KOPT-K1 (cell line): ENCODE measurements at regions not wholly inside any gene's neighbourhood (a gene's known extent, or its start where the extent isn't known, plus 50 kb on each side); places are given as distances from the start of the nearest gene placed in this dataset.
"Not testable (repeated sequence)": the region's sequence is repeated elsewhere in the genome, so short reads cannot be mapped to it uniquely, and the experiment has no call there.

ENCODE experiments used
- H3K27ac ChIP-seq: fragments of 200-600 bp; sonication (generic); 2 replicates; pipeline ENCODE4 v1.5.1; 2016; ENCODE audit warnings: antibody characterized with exemption, mild to moderate bottlenecking, low read depth, low read length; ENCODE audit not compliant: poor library complexity, severe bottlenecking
- H3K36me3 ChIP-seq: fragments of 200-600 bp; sonication (generic); 2 replicates; pipeline ENCODE4 v1.5.1; 2017; ENCODE audit warnings: antibody characterized with exemption, mild to moderate bottlenecking, low read length, moderate library complexity; ENCODE audit not compliant: insufficient read depth
- H3K9me3 ChIP-seq: fragments of 200-600 bp; sonication (generic); 2 replicates; pipeline ENCODE4 v1.5.1; 2017; ENCODE audit warnings: antibody characterized with exemption, low read length, mild to moderate bottlenecking; ENCODE audit not compliant: insufficient read depth, poor library complexity, severe bottlenecking

DNA sequence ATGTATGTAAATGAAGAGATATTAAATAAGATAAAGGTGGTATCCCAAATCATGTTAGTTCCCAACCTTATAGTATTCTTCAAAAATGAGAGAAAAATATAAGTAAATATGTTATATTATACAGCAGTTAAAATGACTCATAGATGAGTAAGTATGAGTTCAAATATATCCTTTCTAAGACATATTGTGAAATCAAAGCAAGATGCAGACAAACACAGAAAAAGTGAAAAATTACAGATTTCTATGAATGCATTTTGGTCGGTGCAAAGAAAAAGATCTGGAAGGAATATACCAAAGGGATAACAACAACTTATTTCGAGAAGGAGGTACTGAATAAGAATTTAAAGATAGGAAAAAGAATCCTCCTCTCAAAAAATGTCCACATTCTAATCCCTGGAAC, 181.2 kb upstream of the TTC14 start:
- no peaks in the 10 kb centered on the region for H3K36me3 ChIP-seq
- H3K27ac ChIP-seq, result no peak overlapping the region
- no peaks in the 10 kb centered on the region for H3K9me3 ChIP-seq

DNA sequence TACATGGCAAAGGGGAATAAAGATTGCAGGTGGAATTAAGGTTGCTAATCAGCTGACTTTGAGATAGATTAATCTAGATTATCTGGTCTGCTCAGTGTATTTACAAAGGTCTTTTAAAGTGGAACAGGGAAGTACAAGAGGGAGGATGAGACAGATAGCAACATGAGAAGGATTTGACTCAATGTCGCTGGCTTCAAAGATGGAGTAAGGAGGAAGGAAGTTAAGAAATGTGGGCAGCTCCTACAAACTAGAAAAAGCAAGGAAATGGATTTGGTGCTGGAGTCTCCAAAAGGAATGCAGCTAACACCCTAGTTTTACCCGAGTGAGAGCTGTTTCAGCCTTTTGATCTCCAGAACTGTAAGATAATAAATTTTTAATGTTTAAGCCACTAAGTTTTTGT, 180.7 kb upstream of the TTC14 start:
- no peaks in the 10 kb centered on the region for H3K9me3 ChIP-seq
- no peaks in the 10 kb centered on the region for H3K36me3 ChIP-seq
- H3K27ac ChIP-seq, result no peak overlapping the region

DNA sequence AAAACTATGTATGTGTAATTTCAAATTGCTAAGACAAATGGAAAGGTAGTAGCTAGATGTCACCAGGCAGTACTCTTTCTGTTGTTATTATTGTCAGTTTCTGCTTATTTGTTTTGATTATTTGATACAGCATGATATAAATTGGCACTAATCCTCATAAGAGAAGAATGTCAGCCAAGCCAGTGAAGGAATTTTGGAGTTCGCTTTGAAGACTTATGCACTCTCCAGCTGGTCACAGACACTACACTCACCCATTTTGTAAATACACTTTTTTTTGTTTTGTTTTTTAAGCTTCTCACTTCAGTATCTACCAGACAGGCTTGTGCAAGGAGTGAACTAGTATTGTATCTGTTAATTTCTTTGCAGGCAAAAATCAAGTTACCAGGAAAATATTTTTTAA, 180.2 kb upstream of the TTC14 start:
- no peak overlapping the region for H3K27ac ChIP-seq
- no peaks in the 10 kb centered on the region for H3K9me3 ChIP-seq
- H3K36me3 ChIP-seq, result no peaks in the 10 kb centered on the region

DNA sequence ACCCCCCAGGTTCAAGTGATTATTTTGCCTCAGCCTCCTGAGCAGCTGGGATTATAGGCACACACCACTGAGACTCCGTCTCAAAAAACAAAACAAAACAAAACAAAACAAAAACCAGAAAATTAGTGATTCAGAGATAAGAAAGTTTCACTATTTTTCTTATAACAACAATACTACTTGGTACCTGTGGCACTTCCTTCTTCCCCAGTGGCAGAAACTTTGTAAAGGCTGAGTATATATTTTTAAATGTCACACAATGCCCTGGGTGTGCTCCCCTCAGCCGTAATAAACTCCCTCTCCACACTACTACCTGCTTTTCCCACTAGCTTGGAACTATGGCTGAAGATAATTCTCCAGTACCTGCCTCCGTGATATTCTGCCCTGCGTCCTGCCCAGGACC, 177.7 kb upstream of the TTC14 start:
- H3K27ac ChIP-seq, H3K9me3 ChIP-seq, H3K36me3 ChIP-seq: not testable (repeated sequence)

DNA sequence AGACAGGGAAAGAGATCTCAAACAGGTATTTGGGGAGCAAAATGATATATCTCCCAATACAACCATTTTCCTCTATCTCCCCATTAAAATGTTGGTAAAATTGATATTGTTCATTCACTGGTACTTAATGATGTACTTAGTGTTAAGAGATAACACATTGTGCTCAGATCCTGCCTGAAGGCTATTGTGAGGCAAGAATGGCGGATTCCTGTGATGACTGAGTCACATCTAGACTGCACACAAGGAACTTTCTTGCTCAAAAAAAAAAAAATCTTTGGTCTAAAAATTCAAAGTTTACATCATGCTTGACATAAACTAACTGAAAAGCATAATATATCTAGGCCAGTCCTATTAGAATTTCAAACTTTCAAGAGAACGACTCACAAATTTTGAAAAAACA, 171.1 kb upstream of the TTC14 start:
- no peaks in the 10 kb centered on the region for H3K36me3 ChIP-seq
- no peak overlapping the region for H3K27ac ChIP-seq
- no peaks in the 10 kb centered on the region for H3K9me3 ChIP-seq

DNA sequence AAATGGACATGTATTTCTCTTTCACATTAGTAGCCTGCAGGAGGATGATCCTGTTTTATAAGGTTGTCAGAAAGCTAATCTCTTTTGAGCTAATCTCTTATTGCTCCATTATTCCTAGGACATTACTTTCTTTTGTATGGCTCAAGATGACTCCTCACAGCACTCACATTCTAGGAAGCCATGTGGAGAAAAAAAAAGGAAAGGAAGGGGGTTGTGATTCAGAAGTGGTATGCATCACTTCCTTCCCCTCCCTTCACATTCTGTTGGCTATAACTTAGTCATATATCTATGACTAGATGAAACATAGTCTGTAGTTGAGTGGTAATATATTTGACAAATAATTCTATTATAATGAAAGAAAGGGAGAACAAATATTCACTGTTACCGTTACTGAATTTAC, 168.8 kb upstream of the TTC14 start:
- no peaks in the 10 kb centered on the region for H3K9me3 ChIP-seq
- H3K27ac ChIP-seq, result no peak overlapping the region
- no peaks in the 10 kb centered on the region for H3K36me3 ChIP-seq

DNA sequence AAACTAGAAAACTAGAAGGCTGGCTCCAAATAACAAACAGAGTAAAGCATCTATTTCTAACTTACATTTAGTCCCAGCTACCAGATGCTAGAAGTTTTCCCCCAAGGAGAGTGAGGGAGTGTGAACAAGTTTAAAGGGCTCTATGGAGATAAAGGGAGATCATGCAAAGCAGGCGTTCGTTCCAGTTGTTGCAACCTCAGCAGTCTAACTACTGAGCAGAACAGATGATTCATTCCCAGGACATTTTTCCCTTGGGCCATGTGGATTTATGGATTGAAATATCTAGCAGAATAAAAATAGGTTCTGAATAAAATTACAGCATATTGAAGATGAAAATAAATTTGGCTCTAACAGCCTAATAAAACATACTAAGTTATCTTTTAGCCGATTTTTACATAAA, 154.8 kb upstream of the TTC14 start:
- no peaks in the 10 kb centered on the region for H3K36me3 ChIP-seq
- H3K27ac ChIP-seq, result no peak overlapping the region
- no peaks in the 10 kb centered on the region for H3K9me3 ChIP-seq

DNA sequence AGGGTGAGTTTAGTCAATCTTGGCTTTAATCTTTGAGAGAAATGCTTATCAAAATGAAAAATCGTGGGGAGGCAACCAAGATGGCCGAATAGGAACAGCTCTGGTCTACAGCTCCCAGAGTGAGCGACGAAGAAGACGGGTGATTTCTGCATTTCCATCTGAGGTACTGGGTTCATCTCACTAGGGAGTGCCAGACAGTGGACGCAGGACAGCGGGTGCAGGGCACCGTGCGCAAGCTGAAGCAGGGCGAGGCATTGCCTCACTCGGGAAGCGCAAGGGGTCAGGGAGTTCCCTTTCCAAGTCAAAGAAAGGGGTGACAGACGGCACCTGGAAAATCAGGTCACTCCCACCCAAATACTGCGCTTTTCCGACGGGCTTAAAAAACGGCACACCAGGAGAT, 153.6 kb upstream of the TTC14 start:
- not testable (repeated sequence) for H3K36me3 ChIP-seq, H3K27ac ChIP-seq, H3K9me3 ChIP-seq

DNA sequence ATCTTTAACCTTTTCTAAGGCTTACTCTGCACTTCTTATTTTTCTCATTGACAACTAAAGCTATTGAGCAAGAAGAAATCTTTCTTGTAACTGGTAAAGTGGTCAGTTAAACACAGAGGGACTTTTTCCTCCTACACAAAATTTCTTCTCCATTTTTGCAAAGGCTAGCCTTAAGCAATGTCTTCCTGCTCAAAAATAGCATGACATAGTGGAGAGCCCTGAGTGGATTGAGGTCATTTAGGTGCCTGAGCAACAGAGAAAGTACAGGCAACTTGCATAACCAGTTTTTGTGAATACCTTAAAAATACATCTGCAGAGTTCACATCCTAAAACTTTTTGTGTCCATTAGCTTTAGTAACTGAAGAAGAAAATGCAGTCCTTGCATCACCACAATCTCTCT, 144.7 kb upstream of the TTC14 start:
- no peak overlapping the region for H3K27ac ChIP-seq

DNA sequence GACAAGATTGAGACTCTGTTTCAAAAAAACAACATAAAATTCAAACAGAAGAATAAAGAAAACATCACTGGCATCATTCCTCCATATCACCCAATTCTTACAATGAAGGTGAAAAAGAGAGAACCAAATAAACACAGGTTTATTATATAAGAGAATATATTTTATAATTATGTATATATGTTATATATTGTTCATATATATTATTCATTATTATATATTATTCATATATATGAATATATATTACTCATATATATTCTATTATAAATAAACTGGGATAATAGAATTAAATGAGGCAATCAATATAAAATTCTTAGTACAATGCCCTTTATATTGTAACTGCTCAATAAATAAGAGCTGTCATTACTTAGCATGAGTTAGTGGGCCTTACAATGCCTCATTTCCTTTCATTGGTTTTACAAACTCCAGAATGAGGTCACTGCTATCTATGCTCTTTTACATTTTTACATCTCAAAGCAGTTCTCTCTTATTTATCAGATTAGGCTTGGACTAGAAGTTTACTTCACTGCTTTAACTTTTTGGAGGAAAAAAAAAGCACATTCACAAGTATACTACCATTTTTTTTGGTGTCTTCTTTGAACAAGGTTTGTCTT, 135.5 kb upstream of the TTC14 start:
- no peak overlapping the region for H3K27ac ChIP-seq
- H3K36me3 ChIP-seq, result no peaks in the 10 kb centered on the region
- no peaks in the 10 kb centered on the region for H3K9me3 ChIP-seq

More for the DNA sequence above, 144.7 kb upstream of the TTC14 start:
- Histone ChIP-seq H3K36me3 (no peaks in the 10 kb centered on the region), H3K9me3 (no peaks in the 10 kb centered on the region)

DNA sequence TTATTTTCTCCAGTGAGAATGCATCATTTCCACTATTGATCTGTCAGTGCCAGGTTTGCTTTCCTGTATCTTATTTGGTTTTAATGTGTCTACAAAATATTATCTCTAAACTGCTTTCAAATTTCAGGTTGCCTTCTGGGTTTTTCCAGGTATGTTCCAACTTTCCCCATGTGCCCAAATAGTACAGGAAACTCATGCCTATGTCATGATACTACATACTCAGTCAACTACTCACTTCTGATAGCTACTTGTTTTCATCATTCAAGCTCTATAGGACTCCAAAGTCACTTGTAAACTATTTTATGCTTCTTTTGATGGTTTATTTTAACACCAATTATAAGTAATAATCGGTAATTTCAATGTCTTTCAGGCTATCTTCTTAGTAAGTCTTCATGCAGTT, 134.8 kb upstream of the TTC14 start:
- H3K36me3 ChIP-seq, result no peaks in the 10 kb centered on the region
- no peak overlapping the region for H3K27ac ChIP-seq
- no peaks in the 10 kb centered on the region for H3K9me3 ChIP-seq

DNA sequence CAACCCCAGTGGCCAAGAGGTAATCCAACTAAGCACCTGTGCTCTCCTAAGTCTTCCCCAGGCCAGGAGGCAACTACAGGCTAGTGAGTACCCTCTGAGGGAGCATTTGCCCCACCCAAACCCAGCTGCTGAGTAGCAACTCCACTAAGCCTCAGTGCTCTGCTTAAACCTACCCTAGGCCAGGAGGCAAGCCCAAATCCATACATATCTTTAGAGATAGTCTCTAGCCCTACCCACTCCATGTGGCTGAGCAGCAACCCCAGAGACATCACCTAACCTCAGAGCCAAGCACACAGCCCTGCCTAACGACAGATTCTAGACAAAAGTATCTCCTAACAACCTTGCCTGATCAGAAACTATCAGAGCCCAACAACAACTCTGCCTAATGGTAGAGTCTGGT, 132.8 kb upstream of the TTC14 start:
- Histone ChIP-seq H3K9me3 (no peaks in the 10 kb centered on the region), H3K27ac (no peak overlapping the region), H3K36me3 (no peaks in the 10 kb centered on the region)

DNA sequence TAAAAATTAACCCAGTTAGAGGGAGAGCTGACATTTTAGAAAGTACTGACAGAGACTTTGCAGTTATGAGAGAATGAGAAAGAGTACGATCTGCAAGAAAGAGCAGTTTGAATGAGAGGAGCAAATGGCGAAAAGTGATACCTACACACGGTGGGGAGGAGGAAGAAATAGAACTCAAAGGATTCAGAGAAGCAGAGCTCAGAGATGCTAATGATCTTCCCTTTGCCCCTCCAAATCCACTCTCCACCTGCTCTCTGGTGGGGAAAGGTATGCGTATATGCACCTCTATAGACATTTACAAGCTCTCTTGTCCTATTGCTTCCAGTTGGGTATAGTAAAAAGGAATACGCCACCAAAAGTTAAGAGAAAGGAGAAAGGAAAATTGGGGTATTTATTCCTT, 123.3 kb upstream of the TTC14 start:
- no peaks in the 10 kb centered on the region for H3K36me3 ChIP-seq

DNA sequence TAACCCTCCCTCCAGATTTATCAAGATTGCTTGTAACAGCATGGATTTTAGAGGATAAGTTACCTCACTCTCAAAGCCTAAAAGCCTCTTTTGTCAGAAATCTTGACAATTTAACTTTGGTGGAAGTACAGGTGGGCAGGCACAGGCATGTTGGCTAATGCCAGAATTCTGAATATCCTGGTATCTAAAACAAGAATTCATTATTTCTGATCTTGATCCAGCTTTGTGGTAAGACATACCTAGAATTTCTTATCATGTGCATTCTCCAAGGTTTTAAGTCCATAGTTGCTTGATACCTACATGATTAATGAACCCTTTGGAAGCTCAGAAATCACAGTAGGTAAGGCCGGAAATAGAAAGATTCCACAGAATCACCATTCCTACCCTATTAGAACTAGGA, 109.9 kb upstream of the TTC14 start:
- H3K27ac ChIP-seq, result no peak overlapping the region
- no peaks in the 10 kb centered on the region for H3K9me3 ChIP-seq
- no peaks in the 10 kb centered on the region for H3K36me3 ChIP-seq

More for the DNA sequence above, 123.3 kb upstream of the TTC14 start:
- Histone ChIP-seq H3K9me3 (no peaks in the 10 kb centered on the region), H3K27ac (no peak overlapping the region)

DNA sequence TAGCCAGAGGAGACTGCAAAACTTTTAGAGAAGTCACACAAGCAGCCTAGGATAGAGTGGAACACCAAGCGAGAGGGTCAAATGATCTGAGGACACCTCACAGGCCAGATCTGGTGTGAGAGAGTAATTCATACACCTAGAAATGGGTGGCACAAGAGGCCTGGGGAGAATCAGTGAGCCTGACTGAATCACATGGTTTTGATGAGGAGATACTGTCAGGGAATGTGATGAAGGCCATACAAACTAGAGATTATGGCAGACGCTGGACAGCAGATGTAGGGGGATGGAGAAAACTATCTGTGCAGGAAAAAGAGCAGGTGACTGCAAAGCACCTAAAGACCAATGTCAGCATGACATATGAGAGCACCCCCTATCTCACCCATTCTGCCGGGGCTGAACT, 105.0 kb upstream of the TTC14 start:
- H3K36me3 ChIP-seq, result no peaks in the 10 kb centered on the region
- H3K9me3 ChIP-seq, result peaks cover 7% of the 10 kb centered on the region
- H3K27ac ChIP-seq, result no peak overlapping the region

DNA sequence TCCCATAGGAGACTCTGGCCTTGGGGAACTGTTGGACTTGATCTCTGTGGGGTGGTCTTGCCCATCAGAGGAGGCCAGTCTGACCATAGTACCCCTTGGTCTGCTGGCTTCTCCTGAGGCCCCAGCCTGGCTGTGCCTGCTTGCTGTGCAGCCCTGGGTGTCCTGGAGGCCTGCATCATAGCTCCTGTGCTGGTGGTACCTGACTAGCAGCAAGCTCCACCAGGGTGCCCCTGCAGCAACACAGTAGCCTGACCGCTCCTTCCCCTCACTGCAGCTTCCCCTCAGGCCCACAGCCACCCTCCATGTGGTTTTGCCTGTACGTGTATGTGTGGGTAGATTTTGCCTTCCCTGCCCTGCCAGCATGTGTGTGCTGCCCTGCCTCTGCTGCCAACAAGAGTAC, 85.6 kb upstream of the TTC14 start:
- Histone ChIP-seq H3K9me3 (peaks cover 4% of the 10 kb centered on the region), H3K36me3 (no peaks in the 10 kb centered on the region), H3K27ac (no peak overlapping the region)

DNA sequence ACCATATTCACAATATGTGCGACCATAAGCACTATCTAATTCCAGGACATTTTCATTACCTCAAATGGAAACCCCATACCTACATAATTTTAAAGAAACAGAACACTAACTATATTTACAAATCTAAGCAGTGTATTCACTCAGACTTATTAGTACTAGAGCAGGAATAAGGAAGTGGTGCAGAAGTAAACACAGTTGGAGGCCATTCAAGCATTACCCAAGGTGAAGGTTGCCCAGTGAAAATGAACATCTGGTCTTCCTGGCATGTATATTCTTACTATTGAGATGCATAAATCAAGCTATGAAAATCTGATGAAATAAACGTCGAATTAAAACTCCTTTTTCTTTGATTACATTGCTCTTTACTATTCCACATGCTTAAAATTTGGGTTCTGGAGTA, 78.9 kb upstream of the TTC14 start:
- H3K9me3 ChIP-seq, result peaks cover 6% of the 10 kb centered on the region
- no peak overlapping the region for H3K27ac ChIP-seq
- H3K36me3 ChIP-seq, result no peaks in the 10 kb centered on the region
